ENCODE measurements at regions not wholly inside any gene's neighbourhood (a gene's known extent, or its start where the extent isn't known, plus 50 kb on each side); places are given as distances from the start of the nearest gene placed in this dataset.

- TF ChIP-seq TBP (IDR thresholded peaks at IDR 0.05; ENCODE audit: low read depth, low read length) (no peak), BRCA1 (IDR thresholded peaks at IDR 0.05; ENCODE audit: low read depth, low read length) (no peak), ASH2L (IDR thresholded peaks at IDR 0.05; ENCODE audit: low read length) (no peak), POLR2AphosphoS5 (IDR thresholded peaks at IDR 0.05; ENCODE audit: low read depth, low read length) (no peak), SUZ12 (IDR thresholded peaks at IDR 0.05; ENCODE audit: low read length) (no peak), E2F6 (IDR thresholded peaks at IDR 0.05) (0 out of 2 replicates have a peak, but pooled peaks have one; percentile 41), RFX5 (IDR thresholded peaks at IDR 0.05; ENCODE audit: borderline replicate concordance, low read depth, low read length) (no peak), ZNF274 (IDR thresholded peaks at IDR 0.05; ENCODE audit: borderline replicate concordance, extremely low read depth, low read length) (no peak), RAD21 (IDR thresholded peaks at IDR 0.05 in 1 of 2, conservative IDR thresholded peaks at IDR 0.05 in 1 of 2; ENCODE audit: low read depth in 2 of 2, low read length in 2 of 2) (peak; percentile 21 to 26), GABPA (IDR thresholded peaks at IDR 0.05; ENCODE audit: borderline replicate concordance, insufficient read depth, low read length) (no peak), ATF3 (IDR thresholded peaks at IDR 0.05; ENCODE audit: insufficient read depth, low read depth, low read length) (no peak), CTBP2 (IDR thresholded peaks at IDR 0.05; ENCODE audit: borderline replicate concordance, insufficient read depth, insufficient read length, low read length) (no peak)
Measured at GRCh38 chr10:83222832-83223742, 916.2 kb upstream of the GHITM start (continued).
